ENCODE measurements at regions not wholly inside any gene's neighbourhood (a gene's known extent, or its start where the extent isn't known, plus 50 kb on each side); places are given as distances from the start of the nearest gene placed in this dataset.

DNA sequence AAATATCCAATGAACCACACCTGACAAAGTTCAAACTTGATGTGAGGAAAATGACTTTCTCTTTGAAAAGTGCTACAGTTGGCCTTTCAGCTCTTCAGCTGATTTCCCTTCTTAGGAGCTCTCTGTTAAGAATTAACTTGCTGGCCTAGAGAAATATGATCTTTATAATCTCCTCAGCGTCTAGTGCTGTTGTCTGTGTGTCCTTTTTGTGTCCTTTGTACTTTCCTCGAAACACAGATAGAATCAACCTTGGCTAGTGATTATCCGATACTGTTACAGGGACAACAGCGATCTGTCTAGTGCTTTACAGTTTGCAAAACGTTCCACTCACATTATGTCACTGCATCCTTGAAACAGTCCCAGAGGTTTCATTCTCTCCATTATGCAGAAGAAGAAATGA, 162.8 kb upstream of the RMST start (continued):
- TF ChIP-seq, protein P1, sequence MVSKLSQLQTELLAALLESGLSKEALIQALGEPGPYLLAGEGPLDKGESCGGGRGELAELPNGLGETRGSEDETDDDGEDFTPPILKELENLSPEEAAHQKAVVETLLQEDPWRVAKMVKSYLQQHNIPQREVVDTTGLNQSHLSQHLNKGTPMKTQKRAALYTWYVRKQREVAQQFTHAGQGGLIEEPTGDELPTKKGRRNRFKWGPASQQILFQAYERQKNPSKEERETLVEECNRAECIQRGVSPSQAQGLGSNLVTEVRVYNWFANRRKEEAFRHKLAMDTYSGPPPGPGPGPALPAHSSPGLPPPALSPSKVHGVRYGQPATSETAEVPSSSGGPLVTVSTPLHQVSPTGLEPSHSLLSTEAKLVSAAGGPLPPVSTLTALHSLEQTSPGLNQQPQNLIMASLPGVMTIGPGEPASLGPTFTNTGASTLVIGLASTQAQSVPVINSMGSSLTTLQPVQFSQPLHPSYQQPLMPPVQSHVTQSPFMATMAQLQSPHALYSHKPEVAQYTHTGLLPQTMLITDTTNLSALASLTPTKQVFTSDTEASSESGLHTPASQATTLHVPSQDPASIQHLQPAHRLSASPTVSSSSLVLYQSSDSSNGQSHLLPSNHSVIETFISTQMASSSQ (IDR thresholded peaks at IDR 0.05; ENCODE audit: low read depth): peak; percentile 55
- TF ChIP-seq, protein P1 (CRISPR knock-in tag; IDR thresholded peaks at IDR 0.05; ENCODE audit: borderline replicate concordance): peak; percentile 58; the same call in 1 of the 2 replicates
- no peak for TF ChIP-seq U2AF2 (IDR thresholded peaks at IDR 0.05; ENCODE audit: low read depth, low read length)
- TF ChIP-seq, protein P2, sequence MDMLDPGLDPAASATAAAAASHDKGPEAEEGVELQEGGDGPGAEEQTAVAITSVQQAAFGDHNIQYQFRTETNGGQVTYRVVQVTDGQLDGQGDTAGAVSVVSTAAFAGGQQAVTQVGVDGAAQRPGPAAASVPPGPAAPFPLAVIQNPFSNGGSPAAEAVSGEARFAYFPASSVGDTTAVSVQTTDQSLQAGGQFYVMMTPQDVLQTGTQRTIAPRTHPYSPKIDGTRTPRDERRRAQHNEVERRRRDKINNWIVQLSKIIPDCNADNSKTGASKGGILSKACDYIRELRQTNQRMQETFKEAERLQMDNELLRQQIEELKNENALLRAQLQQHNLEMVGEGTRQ (IDR thresholded peaks at IDR 0.05; ENCODE audit: low read depth, low read length): no peak
- TF ChIP-seq, protein P2 (CRISPR knock-in tag; IDR thresholded peaks at IDR 0.05; ENCODE audit: borderline replicate concordance): no peak

DNA sequence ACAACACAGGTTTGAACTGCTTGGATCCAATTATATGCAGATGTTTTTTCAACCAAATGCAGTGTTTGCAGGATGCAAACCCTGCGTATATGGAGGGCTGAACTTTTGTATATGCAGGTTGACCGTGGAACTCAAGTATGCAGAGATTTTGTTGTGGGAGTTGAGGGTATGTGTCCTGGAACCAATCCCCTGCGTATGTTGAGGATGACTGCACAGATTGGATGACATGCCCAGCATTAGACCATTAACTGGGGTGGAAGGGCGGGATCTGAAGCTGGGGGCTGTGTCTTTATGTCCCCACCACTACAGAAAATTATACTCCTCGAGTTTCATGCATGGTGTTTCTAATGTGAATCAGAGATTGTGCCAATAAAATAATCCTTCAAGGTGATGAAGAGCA, 162.2 kb upstream of the RMST start:
- Histone ChIP-seq H3K9ac (ENCODE audit: insufficient read depth, low read depth, low read length) (no peak overlapping the region), H3K4me3 (replicated peaks in 1 of 3; ENCODE audit: insufficient read depth in 1 of 3, low read depth in 2 of 3, low read length in 3 of 3) (no peak overlapping the region), H3K36me3 (replicated peaks in 1 of 2; ENCODE audit: control insufficient read depth in 1 of 2, insufficient read depth in 2 of 2, low read length in 2 of 2) (no peaks in the 10 kb centered on the region), H3K27me3 (ENCODE audit: control insufficient read depth in 1 of 2, insufficient read depth in 2 of 2, low read length in 2 of 2) (no peaks in the 10 kb centered on the region), H3K4me2 (ENCODE audit: low read depth, low read length) (no peak overlapping the region), H3K27ac (ENCODE audit: extremely low read length, insufficient read depth, low read length) (no peak overlapping the region), H4K20me1 (ENCODE audit: insufficient read depth, low read length) (no peaks in the 10 kb centered on the region), H3K9me3 (ENCODE audit: low read length) (peaks cover 3% of the 10 kb centered on the region; the same call in 1 of the 2 replicates), H2AFZ (ENCODE audit: low read length) (no peak overlapping the region), H3K79me2 (ENCODE audit: insufficient read depth, low read length) (no peaks in the 10 kb centered on the region), H3K4me1 (ENCODE audit: insufficient read depth, low read length) (peaks cover 16% of the 10 kb centered on the region)
- intact Hi-C loops (cut with micrococcal nuclease; ENCODE audit: unreplicated experiment) (no loop called here), in situ Hi-C loops (cut with HindIII; ENCODE audit: extremely low pct_ligation_motif_present, low pct_unique_long_range_greater_than_20kb) (loop anchor here (10.0 to 25.0 kb wide), 2 partner anchors 316 to 713 kb away; no protein-coding TSS in a partner anchor)
- FAIRE-seq: no peak
- BruUV-seq (replicated peaks): no TSS peak
- WGBS (ENCODE audit: low lambda C conversion rate): 19% methylated on average over 5 of the region's 5 CpGs
- CTCF ChIA-PET (ENCODE audit: low intra/inter-chr PET ratio, low total read pairs): no interaction called here
- DNase-seq (ENCODE audit: low spot score): no peak
- no peak; the same call in 2 of the 3 replicates for ATAC-seq
- POLR2A ChIA-PET: no interaction called here
- no peak for TF ChIP-seq ZNF234 (CRISPR knock-in tag; conservative IDR thresholded peaks at IDR 0.05)
- TF ChIP-seq, protein P3, sequence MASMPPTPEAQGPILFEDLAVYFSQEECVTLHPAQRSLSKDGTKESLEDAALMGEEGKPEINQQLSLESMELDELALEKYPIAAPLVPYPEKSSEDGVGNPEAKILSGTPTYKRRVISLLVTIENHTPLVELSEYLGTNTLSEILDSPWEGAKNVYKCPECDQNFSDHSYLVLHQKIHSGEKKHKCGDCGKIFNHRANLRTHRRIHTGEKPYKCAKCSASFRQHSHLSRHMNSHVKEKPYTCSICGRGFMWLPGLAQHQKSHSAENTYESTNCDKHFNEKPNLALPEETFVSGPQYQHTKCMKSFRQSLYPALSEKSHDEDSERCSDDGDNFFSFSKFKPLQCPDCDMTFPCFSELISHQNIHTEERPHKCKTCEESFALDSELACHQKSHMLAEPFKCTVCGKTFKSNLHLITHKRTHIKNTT (CRISPR knock-in tag; IDR thresholded peaks at IDR 0.05): no peak
- TF ChIP-seq MBD4 (IDR thresholded peaks at IDR 0.05; ENCODE audit: borderline replicate concordance, low read length): no peak
- no peak for TF ChIP-seq ZSCAN25 (CRISPR knock-in tag; IDR thresholded peaks at IDR 0.05)
- no peak for TF ChIP-seq NFRKB (IDR thresholded peaks at IDR 0.05)
- TF ChIP-seq ZC3H13 (CRISPR knock-in tag; IDR thresholded peaks at IDR 0.05): no peak
- no peak for TF ChIP-seq ZNF670 (CRISPR knock-in tag; IDR thresholded peaks at IDR 0.05; ENCODE audit: borderline replicate concordance)
- no peak for TF ChIP-seq MIER2 (CRISPR knock-in tag; IDR thresholded peaks at IDR 0.05)
- no peak for TF ChIP-seq NR2F2 (IDR thresholded peaks at IDR 0.05; ENCODE audit: borderline replicate concordance, low read depth)
- TF ChIP-seq, protein P4, sequence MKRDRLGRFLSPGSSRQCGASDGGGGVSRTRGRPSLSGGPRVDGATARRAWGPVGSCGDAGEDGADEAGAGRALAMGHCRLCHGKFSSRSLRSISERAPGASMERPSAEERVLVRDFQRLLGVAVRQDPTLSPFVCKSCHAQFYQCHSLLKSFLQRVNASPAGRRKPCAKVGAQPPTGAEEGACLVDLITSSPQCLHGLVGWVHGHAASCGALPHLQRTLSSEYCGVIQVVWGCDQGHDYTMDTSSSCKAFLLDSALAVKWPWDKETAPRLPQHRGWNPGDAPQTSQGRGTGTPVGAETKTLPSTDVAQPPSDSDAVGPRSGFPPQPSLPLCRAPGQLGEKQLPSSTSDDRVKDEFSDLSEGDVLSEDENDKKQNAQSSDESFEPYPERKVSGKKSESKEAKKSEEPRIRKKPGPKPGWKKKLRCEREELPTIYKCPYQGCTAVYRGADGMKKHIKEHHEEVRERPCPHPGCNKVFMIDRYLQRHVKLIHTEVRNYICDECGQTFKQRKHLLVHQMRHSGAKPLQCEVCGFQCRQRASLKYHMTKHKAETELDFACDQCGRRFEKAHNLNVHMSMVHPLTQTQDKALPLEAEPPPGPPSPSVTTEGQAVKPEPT (CRISPR knock-in tag; IDR thresholded peaks at IDR 0.05; ENCODE audit: low read depth): no peak
- TF ChIP-seq GLI4 (CRISPR knock-in tag; IDR thresholded peaks at IDR 0.05; ENCODE audit: borderline replicate concordance): no peak
